ENCODE measurements at regions not wholly inside any gene's neighbourhood (a gene's known extent, or its start where the extent isn't known, plus 50 kb on each side); places are given as distances from the start of the nearest gene placed in this dataset.

GRCh38 chr18:78525366-78526111 is 454.1 kb upstream of the SALL3 start:
- TF ChIP-seq EP300 (IDR thresholded peaks at IDR 0.05) = no peak
- TF ChIP-seq CTCF (IDR thresholded peaks at IDR 0.05) = no peak
